Stimulated activated naive CD4-positive, alpha-beta T cell (primary cell): ENCODE measurements at regions not wholly inside any gene's neighbourhood (a gene's known extent, or its start where the extent isn't known, plus 50 kb on each side); places are given as distances from the start of the nearest gene placed in this dataset.
"Not testable (repeated sequence)": the region's sequence is repeated elsewhere in the genome, so short reads cannot be mapped to it uniquely, and the experiment has no call there.

Experiments
- DNase-seq, 6 experiments: peaks; one replicate each; lab custom pipeline; 2025; lab: John Stamatoyannopoulos, UW

- DNase-seq, result no peak
Observed at GRCh38 chr1:219560856-219561255, 52.0 kb downstream of the ZC3H11B start.

- no peak for DNase-seq
Observed at GRCh38 chr1:219559899-219560298, 53.0 kb downstream of the ZC3H11B start.

- DNase-seq, result no peak
Observed at GRCh38 chr1:219555806-219556205, 57.1 kb downstream of the ZC3H11B start.

GRCh38 chr1:219555031-219555692 lies 57.7 kb downstream of the ZC3H11B start:
- DNase-seq, result no peak

GRCh38 chr1:219553934-219554502 lies 58.9 kb downstream of the ZC3H11B start:
- no peak for DNase-seq

- DNase-seq, result no peak
Observed at GRCh38 chr1:219550201-219550600, 62.7 kb downstream of the ZC3H11B start.

- no peak for DNase-seq
Observed at GRCh38 chr1:219549215-219549614, 63.7 kb downstream of the ZC3H11B start.

- DNase-seq, result no peak
Observed at GRCh38 chr1:219548386-219548785, 64.5 kb downstream of the ZC3H11B start.

- DNase-seq, result not testable (repeated sequence)
Observed at GRCh38 chr1:219545756-219546155, 67.1 kb downstream of the ZC3H11B start.

- no peak for DNase-seq
Observed at GRCh38 chr1:219544163-219544846, 68.6 kb downstream of the ZC3H11B start.

- no peak for DNase-seq
Observed at GRCh38 chr1:219542828-219543518, 69.9 kb downstream of the ZC3H11B start.

- no peak for DNase-seq
Observed at GRCh38 chr1:219541946-219542345, 71.0 kb downstream of the ZC3H11B start.

- no peak for DNase-seq
Observed at GRCh38 chr1:219539645-219540254, 73.2 kb downstream of the ZC3H11B start.

- DNase-seq, result no peak
Observed at GRCh38 chr1:219538886-219539285, 74.0 kb downstream of the ZC3H11B start.

GRCh38 chr1:219537223-219537631 lies 75.7 kb downstream of the ZC3H11B start:
- no peak for DNase-seq

- DNase-seq, result no peak
Observed at GRCh38 chr1:219536038-219536437, 76.9 kb downstream of the ZC3H11B start.

GRCh38 chr1:219534991-219535390 lies 77.9 kb downstream of the ZC3H11B start:
- DNase-seq, result no peak

GRCh38 chr1:219533280-219533679 lies 79.6 kb downstream of the ZC3H11B start:
- DNase-seq, result no peak

- no peak for DNase-seq
Observed at GRCh38 chr1:219529116-219529515, 83.8 kb downstream of the ZC3H11B start.

GRCh38 chr1:219528633-219529032 lies 84.3 kb downstream of the ZC3H11B start:
- no peak for DNase-seq

- no peak for DNase-seq
Observed at GRCh38 chr1:219527994-219528393, 84.9 kb downstream of the ZC3H11B start.

- no peak for DNase-seq
Observed at GRCh38 chr1:219526074-219526473, 86.8 kb downstream of the ZC3H11B start.
